GM18517 (cell line): ENCODE measurements at regions not wholly inside any gene's neighbourhood (a gene's known extent, or its start where the extent isn't known, plus 50 kb on each side); places are given as distances from the start of the nearest gene placed in this dataset.
"Not testable (repeated sequence)": the region's sequence is repeated elsewhere in the genome, so short reads cannot be mapped to it uniquely, and the experiment has no call there.

ENCODE experiments used
- ATAC-seq: cut with Tn5 transposase; IDR thresholded peaks from one replicate; pipeline ENCODE4 v1.9.1; 2021; ENCODE audit warnings: mild to moderate bottlenecking, moderate library complexity; ENCODE audit not compliant: unreplicated experiment

DNA sequence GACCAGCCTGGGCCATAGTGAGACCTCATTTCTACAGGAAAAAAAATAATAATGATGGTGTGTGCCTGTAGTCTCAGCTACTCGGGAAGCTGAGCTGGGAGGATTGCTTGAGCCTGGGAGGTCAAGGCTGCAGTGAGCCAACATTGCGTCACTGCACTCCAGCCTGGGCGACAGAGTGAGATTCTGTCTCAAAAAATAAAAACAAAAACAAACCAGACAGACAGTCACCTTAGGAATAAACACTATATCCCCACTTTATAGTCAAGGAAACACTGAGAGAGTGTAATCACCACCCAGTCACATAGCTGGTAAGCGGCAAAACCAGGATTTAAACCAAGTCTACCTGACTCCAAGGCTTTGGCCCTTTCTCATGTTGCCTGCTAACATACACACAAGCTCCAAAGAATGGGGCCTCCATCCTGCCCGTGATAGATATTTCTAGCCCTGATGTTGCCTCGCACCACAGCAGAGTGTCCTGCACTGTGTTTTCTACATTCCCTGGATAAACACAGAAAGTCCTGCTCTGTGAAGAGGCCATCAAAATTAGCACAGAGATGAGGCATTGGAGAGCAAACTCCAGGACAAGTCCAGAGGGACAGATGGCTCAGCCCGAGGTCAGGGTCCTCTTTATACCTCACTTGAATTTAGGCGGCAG lies 66.1 kb upstream of the SMURF2 start:
- ATAC-seq = no peak

DNA sequence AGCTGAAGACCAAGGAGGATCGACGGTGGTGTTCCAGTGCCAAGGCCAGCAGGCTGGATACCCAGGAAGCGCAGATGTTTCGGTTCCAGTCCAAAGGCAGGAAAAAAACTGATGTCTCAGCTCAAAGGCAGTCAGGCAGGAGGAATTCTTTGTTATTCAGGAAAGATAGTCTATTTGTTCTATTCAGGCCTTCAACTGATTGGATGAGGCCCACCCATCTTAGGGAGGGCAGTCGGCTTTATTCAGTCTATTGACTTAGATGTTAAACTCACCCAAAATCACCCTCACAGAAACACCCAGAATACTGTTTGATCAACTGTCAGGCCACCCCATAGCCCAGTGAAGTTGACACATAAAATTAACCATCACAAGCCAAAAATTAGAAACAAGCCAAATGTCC lies 63.9 kb upstream of the SMURF2 start:
- ATAC-seq = not testable (repeated sequence)

DNA sequence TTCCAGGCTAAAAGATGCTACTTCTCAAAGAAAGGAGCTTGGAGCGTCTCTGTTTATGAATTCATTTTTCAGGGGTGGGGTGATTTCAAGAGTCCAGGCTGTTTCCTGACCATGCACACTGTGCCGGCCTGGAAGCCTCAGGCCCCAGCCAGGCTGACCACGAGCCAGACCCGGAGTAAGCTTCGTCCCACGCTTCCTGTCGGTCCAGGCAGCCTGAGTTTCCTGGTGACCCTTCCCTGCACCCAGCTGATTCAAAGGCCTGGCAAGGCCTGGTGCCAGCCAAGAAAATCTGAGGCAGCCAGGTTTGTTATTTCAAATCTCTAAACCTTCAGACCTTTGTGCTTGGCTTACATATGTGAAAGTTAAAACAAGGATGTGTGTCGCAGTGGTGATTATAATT lies 62.1 kb upstream of the SMURF2 start:
- ATAC-seq = not testable (repeated sequence)

DNA sequence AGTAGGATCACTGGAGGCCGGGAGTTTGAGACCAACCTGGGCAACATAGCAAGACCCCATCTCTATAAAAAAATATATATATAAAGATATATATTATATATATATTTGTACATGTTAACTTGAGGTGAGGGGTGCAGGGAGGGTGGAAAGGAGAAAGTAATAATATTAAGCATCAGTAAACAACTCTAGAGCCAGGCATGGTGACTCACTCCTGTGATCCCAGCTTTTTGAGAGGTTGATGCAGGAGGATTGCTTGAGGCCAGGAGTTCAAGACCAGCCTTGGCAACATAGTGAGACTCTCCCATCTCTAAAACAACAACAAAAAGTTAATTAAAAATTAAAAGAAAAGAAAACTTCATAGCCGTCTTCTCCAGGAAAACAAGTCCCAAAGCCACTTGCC lies 61.7 kb upstream of the SMURF2 start:
- no peak for ATAC-seq

DNA sequence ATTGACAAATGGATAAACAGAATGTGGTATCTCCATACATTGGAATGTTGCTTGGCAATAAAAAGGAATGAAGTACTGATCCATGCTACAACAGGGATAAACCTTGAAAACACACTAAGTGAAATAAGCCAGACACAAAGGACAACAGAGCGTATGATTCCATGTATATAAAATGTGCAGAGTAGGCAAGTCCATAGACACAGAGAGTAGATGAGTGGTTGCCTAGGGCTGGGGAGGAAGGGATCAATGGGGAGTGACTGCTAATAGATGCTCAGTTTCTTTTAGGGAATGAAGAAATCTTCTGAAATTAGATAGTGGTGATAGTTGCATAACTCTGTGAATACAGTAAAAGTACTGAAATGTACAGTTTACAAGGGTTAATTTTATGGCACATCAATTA lies 59.4 kb upstream of the SMURF2 start:
- ATAC-seq = not testable (repeated sequence)

DNA sequence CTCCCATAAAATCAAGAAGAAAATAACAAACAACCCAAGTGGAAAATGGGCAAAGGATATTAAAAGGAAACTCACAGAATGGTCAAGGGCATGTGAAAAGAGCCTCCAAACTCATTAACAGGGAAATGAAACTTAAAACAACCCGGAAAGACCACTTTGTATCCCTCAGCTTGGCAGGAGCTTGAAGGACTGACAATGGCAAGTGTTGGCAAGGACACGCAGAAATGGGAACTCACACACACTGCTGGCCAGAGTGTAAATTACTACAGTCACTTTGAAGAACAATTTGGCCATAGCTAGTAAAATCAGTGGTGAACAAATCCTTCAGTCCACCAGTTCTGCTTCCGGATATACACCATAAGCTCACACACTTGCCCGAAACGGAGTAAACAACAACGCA lies 58.1 kb upstream of the SMURF2 start:
- not testable (repeated sequence) for ATAC-seq

DNA sequence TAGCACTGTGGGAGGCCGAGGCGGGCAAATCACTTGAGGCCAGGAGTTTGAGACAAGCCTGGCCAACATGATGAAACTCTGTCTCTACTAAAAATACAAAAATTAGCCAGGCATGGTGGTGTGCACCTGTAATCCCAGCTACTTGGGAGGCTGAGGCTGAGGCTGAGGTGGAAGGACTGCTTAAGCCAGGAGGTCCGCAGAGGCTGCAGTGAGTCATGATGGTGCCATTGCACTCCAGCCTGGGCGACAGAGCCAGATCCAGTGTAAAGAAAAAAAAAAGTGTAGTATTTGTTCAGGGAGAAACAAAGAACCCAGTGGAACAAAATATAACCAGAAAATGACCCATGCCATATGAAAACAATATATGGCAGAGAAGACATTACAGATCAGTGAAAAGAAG lies 57.4 kb upstream of the SMURF2 start:
- ATAC-seq = not testable (repeated sequence)

DNA sequence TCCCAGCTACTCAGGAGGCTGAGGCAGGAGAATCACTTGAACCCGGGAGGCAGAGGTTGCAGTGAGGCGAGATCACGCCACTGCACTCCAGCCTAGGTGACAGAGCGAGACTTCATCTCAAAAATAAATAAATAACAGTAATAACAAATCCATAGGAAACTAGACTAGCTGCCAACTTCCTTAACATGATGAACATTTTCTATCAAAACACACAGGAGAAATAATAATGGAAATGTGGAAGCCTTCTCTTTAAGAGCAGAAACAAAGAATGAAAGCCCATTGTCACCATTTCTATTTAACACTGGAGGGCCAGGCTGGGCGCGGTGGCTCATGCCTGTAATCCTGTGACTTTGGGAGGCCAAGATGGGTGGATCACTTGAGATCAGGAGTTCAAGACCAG lies 56.7 kb upstream of the SMURF2 start:
- ATAC-seq = not testable (repeated sequence)

DNA sequence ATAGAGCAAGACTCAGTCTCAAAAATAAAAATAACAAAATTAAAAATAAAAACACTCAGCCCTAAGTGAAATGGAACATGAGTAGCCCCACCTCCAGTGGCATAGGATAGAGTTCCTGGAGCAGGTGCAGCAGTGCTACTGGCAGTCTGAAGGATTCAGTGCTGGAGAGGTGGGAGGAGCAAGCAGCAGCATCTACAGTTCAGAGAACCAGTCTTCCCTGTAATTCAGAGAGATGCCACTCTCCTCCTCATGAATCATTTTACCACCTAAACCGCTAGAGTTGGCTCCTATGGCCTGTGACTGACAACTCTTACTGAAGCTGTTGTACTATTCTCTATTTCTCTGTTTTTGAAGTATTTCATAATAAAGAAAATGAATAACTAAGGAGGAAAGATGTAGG lies 56.0 kb upstream of the SMURF2 start:
- no peak for ATAC-seq

DNA sequence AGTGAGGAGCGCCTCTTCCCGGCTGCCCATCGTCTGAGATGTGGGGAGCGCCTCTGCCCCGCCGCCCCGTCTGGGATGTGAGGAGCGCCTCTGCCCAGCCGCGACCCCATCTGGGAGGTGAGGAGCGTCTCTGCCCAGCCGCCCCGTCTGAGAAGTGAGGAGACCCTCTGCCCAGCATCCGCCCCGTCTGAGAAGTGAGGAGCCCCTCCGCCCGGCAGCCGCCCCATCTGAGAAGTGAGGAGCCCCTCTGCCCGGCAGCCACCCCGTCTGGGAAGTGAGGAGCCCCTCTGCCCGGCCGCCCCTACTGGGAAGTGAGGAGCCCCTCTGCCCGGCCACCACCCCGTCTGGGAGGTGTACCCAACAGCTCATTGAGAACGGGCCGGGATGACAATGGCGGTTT lies 54.4 kb upstream of the SMURF2 start:
- not testable (repeated sequence) for ATAC-seq

DNA sequence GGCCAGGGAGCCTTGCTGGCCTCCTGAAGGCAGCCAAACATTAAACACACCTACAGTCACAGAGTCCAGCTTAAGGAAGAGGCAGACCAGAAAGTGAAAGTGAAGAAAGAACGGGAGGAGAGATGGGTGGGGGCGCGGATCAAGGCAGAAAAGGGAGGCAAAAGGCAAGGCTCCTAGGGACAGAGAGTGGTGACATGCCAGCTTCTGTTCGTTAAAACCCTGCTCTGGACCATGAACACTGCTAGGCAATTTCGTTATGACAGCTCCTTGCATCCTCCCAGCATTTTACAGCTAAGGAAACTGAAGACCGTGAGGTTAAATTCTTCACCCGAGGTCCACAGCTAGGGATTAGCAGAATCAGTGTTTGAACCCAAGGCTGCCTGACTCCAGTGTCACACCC lies 51.7 kb upstream of the SMURF2 start:
- ATAC-seq = not testable (repeated sequence)

DNA sequence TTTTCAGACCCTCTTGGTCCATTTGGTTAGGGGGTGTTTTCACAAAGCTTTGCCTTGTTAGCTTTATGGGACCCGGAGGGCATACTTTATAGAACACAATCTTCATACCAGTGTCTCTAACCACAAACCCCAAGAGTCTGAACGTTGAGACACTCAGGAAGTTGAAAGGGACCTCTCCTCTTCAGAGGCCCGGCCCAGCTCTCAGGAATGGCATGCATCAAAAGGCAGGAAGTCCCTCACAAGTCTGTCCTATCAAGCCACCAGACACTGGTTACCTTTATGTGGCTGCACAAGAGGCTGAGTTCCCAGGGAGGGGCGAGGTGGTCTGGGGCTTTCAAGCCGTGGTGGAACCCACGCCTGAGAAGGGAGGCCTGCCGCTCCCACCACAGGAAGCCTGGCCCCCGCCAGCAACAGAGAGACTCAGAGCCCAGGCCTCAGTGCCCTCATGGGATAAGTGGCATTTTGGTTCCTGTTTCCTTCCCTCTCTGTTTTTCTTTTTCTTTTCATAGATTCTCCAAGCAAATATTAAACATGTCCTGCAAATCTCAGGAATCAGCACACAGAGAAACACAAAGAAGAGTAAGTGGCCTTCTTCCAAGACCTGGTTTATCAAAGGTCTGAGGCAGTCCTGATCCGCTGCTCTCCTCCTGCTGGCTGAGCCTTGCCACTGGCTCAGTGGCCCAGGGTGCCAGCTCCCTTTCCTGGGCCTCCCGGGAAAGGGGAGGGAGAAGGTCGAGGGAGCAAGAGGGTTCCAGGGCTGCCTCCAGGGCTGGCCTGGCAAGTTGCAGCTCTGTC lies 50.6 kb upstream of the SMURF2 start:
- not testable (repeated sequence) for ATAC-seq
